HL-60 (cell line): ENCODE measurements at regions not wholly inside any gene's neighbourhood (a gene's known extent, or its start where the extent isn't known, plus 50 kb on each side); places are given as distances from the start of the nearest gene placed in this dataset.

Source experiments
- DNase-seq, 2 experiments: peaks; one replicate each; pipeline ENCODE4 v3.0.0-alpha.2; 2010 to 2020; ENCODE audit warnings: low read depth in 1 of 2, low spot score in 1 of 2
- H3K27ac ChIP-seq: fragments of 250-450 bp; sonication (Bioruptor Pico); replicated peaks from 2 replicates; pipeline ENCODE4 v1.5.1; 2020; ENCODE audit warnings: mild to moderate bottlenecking, moderate library complexity
- H3K27me3 ChIP-seq: fragments of 250-450 bp; sonication (Bioruptor Pico); 2 replicates; pipeline ENCODE4 v1.5.1; 2021; ENCODE audit warnings: mild to moderate bottlenecking, moderate library complexity; ENCODE audit not compliant: insufficient read depth, poor library complexity, severe bottlenecking
- H3K4me3 ChIP-seq: replicated peaks from 2 replicates; pipeline ENCODE4 v1.5.1; 2011; ENCODE audit warnings: mild to moderate bottlenecking, control low read depth, low read length; ENCODE audit not compliant: insufficient read depth
- CTCF ChIP-seq: IDR thresholded peaks from one replicate; pipeline ENCODE4 v1.5.1; 2011; ENCODE audit warnings: low read length, control low read depth, inconsistent platforms; ENCODE audit not compliant: insufficient read depth
- GABPA ChIP-seq: IDR thresholded peaks from 2 replicates; pipeline ENCODE4 v1.6.1; 2012; ENCODE audit warnings: low read depth
- POLR2AphosphoS5 ChIP-seq: IDR thresholded peaks from 2 replicates; pipeline ENCODE4 v1.6.1; 2012; ENCODE audit warnings: low read depth
- REST ChIP-seq: IDR thresholded peaks from 2 replicates; pipeline ENCODE4 v1.6.1; 2012; ENCODE audit warnings: low read depth; ENCODE audit not compliant: insufficient replicate concordance
- SPI1 ChIP-seq: IDR thresholded peaks from 2 replicates; pipeline ENCODE4 v1.6.1; 2012; ENCODE audit warnings: low read depth, mild to moderate bottlenecking, borderline replicate concordance

GRCh38 chr11:116283300-116283699, 489.5 kb downstream of the BUD13 start:
- no peaks in the 10 kb centered on the region for H3K27me3 ChIP-seq
- no peak overlapping the region for H3K27ac ChIP-seq
- no peak for TF ChIP-seq POLR2AphosphoS5
- no peak for TF ChIP-seq GABPA
- TF ChIP-seq CTCF = no peak
- no peak for TF ChIP-seq REST
- no peak for TF ChIP-seq SPI1
- no peak for DNase-seq
- H3K4me3 ChIP-seq = no peak overlapping the region

GRCh38 chr11:116282481-116282880, 490.3 kb downstream of the BUD13 start:
- H3K4me3 ChIP-seq = no peak overlapping the region
- no peaks in the 10 kb centered on the region for H3K27me3 ChIP-seq
- no peak for DNase-seq
- H3K27ac ChIP-seq = no peak overlapping the region
- TF ChIP-seq POLR2AphosphoS5 (no peak), CTCF (no peak), GABPA (no peak), REST (no peak), SPI1 (no peak)

- no peak for TF ChIP-seq SPI1
- no peak for TF ChIP-seq GABPA
- no peak for TF ChIP-seq POLR2AphosphoS5
- TF ChIP-seq REST = no peak
- TF ChIP-seq CTCF = no peak
- Histone ChIP-seq H3K27ac (no peak overlapping the region), H3K4me3 (no peak overlapping the region), H3K27me3 (no peaks in the 10 kb centered on the region)
- no peak for DNase-seq
Measured at GRCh38 chr11:116281173-116282160, 491.3 kb downstream of the BUD13 start.
